A204.1 (cell line): ENCODE measurements at regions not wholly inside any gene's neighbourhood (a gene's known extent, or its start where the extent isn't known, plus 50 kb on each side); places are given as distances from the start of the nearest gene placed in this dataset.
A peak's percentile ranks its signal among the peaks of the same experiment; 100 is the strongest.

Source experiments
- FAIRE-seq: peaks from 2 replicates; lab custom pipeline; 2012; peaks lifted over from hg19 to GRCh38; lab: Jason Lieb, UNC

- no peak for FAIRE-seq
These were observed 371.4 kb downstream of the HDGFL1 start for GRCh38 chr6:22940581-22941290.

GRCh38 chr6:22942403-22942802 is 373.0 kb downstream of the HDGFL1 start:
- no peak for FAIRE-seq

GRCh38 chr6:22943327-22943726 is 374.0 kb downstream of the HDGFL1 start:
- no peak for FAIRE-seq

GRCh38 chr6:22949967-22950366 is 380.6 kb downstream of the HDGFL1 start:
- no peak for FAIRE-seq

- FAIRE-seq = no peak
These were observed 382.7 kb downstream of the HDGFL1 start for GRCh38 chr6:22952097-22952496.

GRCh38 chr6:22954749-22955385 is 385.5 kb downstream of the HDGFL1 start:
- peak; percentile 63 for FAIRE-seq

GRCh38 chr6:22956029-22956681 is 386.8 kb downstream of the HDGFL1 start:
- no peak for FAIRE-seq

- no peak for FAIRE-seq
These were observed 389.3 kb downstream of the HDGFL1 start for GRCh38 chr6:22958677-22959076.

GRCh38 chr6:22959571-22959970 is 390.2 kb downstream of the HDGFL1 start:
- no peak for FAIRE-seq

- no peak for FAIRE-seq
These were observed 395.0 kb downstream of the HDGFL1 start for GRCh38 chr6:22964334-22964733.

GRCh38 chr6:22965889-22966288 is 396.5 kb downstream of the HDGFL1 start:
- FAIRE-seq = no peak

- no peak for FAIRE-seq
These were observed 397.5 kb downstream of the HDGFL1 start for GRCh38 chr6:22966691-22967422.

- no peak for FAIRE-seq
These were observed 400.6 kb downstream of the HDGFL1 start for GRCh38 chr6:22970004-22970403.

GRCh38 chr6:22972771-22973170 is 403.4 kb downstream of the HDGFL1 start:
- no peak for FAIRE-seq

GRCh38 chr6:22975079-22975478 is 405.7 kb downstream of the HDGFL1 start:
- no peak for FAIRE-seq

- no peak for FAIRE-seq
These were observed 411.1 kb downstream of the HDGFL1 start for GRCh38 chr6:22980446-22980845.

GRCh38 chr6:23002044-23002619 is 432.8 kb downstream of the HDGFL1 start:
- no peak for FAIRE-seq

GRCh38 chr6:23003671-23004467 is 434.5 kb downstream of the HDGFL1 start:
- FAIRE-seq = no peak

GRCh38 chr6:23006656-23007055 is 437.3 kb downstream of the HDGFL1 start:
- FAIRE-seq = no peak

GRCh38 chr6:23011615-23012014 is 442.2 kb downstream of the HDGFL1 start:
- no peak for FAIRE-seq

- no peak for FAIRE-seq
These were observed 444.4 kb downstream of the HDGFL1 start for GRCh38 chr6:23013776-23014175.

GRCh38 chr6:23016696-23017095 is 447.3 kb downstream of the HDGFL1 start:
- no peak for FAIRE-seq
